Liver (tissue), 8 donors: ENCODE measurements at regions not wholly inside any gene's neighbourhood (a gene's known extent, or its start where the extent isn't known, plus 50 kb on each side); places are given as distances from the start of the nearest gene placed in this dataset.

Source experiments
- DNase-seq: peaks from one replicate; pipeline ENCODE4 v3.0.0-alpha.2; 2017; ENCODE audit warnings: low spot score
- H3K27ac ChIP-seq, 2 donors: one replicate each; pipeline ENCODE4 v1.7.0; 2013; ENCODE audit warnings: inconsistent platforms in 2 of 2, low read length in 2 of 2, control low read depth in 1 of 2, low read depth in 1 of 2, mild to moderate bottlenecking in 1 of 2
- H3K27me3 ChIP-seq, 4 donors: one replicate each; pipeline versions ENCODE4 v1.6.1 to v1.7.0; 2013; ENCODE audit warnings: low read length in 3 of 4, inconsistent platforms in 1 of 4, mild to moderate bottlenecking in 1 of 4, moderate library complexity in 1 of 4; ENCODE audit not compliant: control insufficient read depth in 4 of 4, insufficient read depth in 4 of 4
- H3K36me3 ChIP-seq, 4 donors: one replicate each; pipeline versions ENCODE4 v1.6.1 to v1.7.0; 2013; ENCODE audit warnings: low read length in 3 of 4, mild to moderate bottlenecking in 3 of 4, low read depth in 1 of 4, moderate library complexity in 1 of 4; ENCODE audit not compliant: control insufficient read depth in 4 of 4, insufficient read depth in 3 of 4
- H3K4me1 ChIP-seq, 4 donors: one replicate each; pipeline versions ENCODE4 v1.6.1 to v1.7.0; 2013; ENCODE audit warnings: low read length in 3 of 4, mild to moderate bottlenecking in 3 of 4, moderate library complexity in 1 of 4; ENCODE audit not compliant: control insufficient read depth in 4 of 4, insufficient read depth in 4 of 4
- H3K4me3 ChIP-seq, 3 donors: one replicate each; pipeline versions ENCODE4 v1.6.1 to v1.7.0; 2013; ENCODE audit warnings: low read length in 3 of 3, control low read depth in 1 of 3, low read depth in 1 of 3, mild to moderate bottlenecking in 1 of 3
- H3K9ac ChIP-seq, 2 donors: one replicate each; pipeline ENCODE4 v1.7.0; 2013; ENCODE audit warnings: low read length in 2 of 2, mild to moderate bottlenecking in 2 of 2, moderate library complexity in 2 of 2, control low read depth in 1 of 2, low read depth in 1 of 2
- H3K9me3 ChIP-seq, 4 donors: one replicate each; pipeline versions ENCODE4 v1.6.1 to v1.7.0; 2013; ENCODE audit warnings: low read length in 3 of 4; ENCODE audit not compliant: control insufficient read depth in 4 of 4
- EGR1 ChIP-seq, 2 donors: IDR thresholded peaks; 2 replicates each; pipeline ENCODE4 v1.6.1; 2016 to 2018; ENCODE audit warnings: antibody characterized with exemption in 2 of 2, low read depth in 2 of 2
- FOXA1 ChIP-seq: IDR thresholded peaks from 2 replicates; pipeline ENCODE4 v1.6.1; 2016; ENCODE audit warnings: antibody characterized with exemption
- FOXA2 ChIP-seq: IDR thresholded peaks from 2 replicates; pipeline ENCODE4 v1.6.1; 2016; ENCODE audit warnings: antibody characterized with exemption
- GABPA ChIP-seq, 2 donors: IDR thresholded peaks in 1 of 2; conservative IDR thresholded peaks in 1 of 2; 2 replicates each; pipeline ENCODE4 v1.6.1; 2016; ENCODE audit warnings: antibody characterized with exemption in 2 of 2, mild to moderate bottlenecking in 1 of 2, moderate library complexity in 1 of 2
- HNF4A ChIP-seq, 2 donors: conservative IDR thresholded peaks; 2 replicates each; pipeline ENCODE4 v1.6.1; 2016; ENCODE audit warnings: antibody characterized with exemption in 2 of 2, mild to moderate bottlenecking in 2 of 2
- HNF4G ChIP-seq: IDR thresholded peaks from 2 replicates; pipeline ENCODE4 v1.6.1; 2016; ENCODE audit warnings: antibody characterized with exemption
- JUND ChIP-seq, 2 donors: IDR thresholded peaks; 2 replicates each; pipeline ENCODE4 v1.6.1; 2016; ENCODE audit warnings: antibody characterized with exemption in 2 of 2
- MAX ChIP-seq: IDR thresholded peaks from 2 replicates; pipeline ENCODE4 v1.6.1; 2016; ENCODE audit warnings: antibody characterized with exemption
- NR2F2 ChIP-seq: IDR thresholded peaks from 2 replicates; pipeline ENCODE4 v1.6.1; 2016; ENCODE audit warnings: antibody characterized with exemption
- RAD21 ChIP-seq, 2 donors: IDR thresholded peaks; 2 replicates each; pipeline ENCODE4 v1.6.1; 2016; ENCODE audit warnings: antibody characterized with exemption in 2 of 2, mild to moderate bottlenecking in 2 of 2
- RXRA ChIP-seq, 2 donors: IDR thresholded peaks; 2 replicates each; pipeline ENCODE4 v1.6.1; 2017 to 2018; ENCODE audit warnings: antibody characterized with exemption in 2 of 2, mild to moderate bottlenecking in 1 of 2
- SP1 ChIP-seq: IDR thresholded peaks from 2 replicates; pipeline ENCODE4 v1.6.1; 2018; ENCODE audit warnings: antibody characterized with exemption, mild to moderate bottlenecking
- TAF1 ChIP-seq: conservative IDR thresholded peaks from 2 replicates; pipeline ENCODE4 v1.6.1; 2016; ENCODE audit warnings: antibody characterized with exemption, mild to moderate bottlenecking
- YY1 ChIP-seq: IDR thresholded peaks from 2 replicates; pipeline ENCODE4 v1.6.1; 2016; ENCODE audit warnings: antibody characterized with exemption, mild to moderate bottlenecking
- ZBTB33 ChIP-seq: IDR thresholded peaks from 2 replicates; pipeline ENCODE4 v1.6.1; 2016; ENCODE audit warnings: antibody characterized with exemption
- WGBS: extraction: QIAGEN DNeasy Blood & Tissue Kit; methylation state at CpG from one replicate; pipeline ENCODE4 v1.1.7; 2013; 5-methylcytosine and 5-hydroxymethylcytosine counted together
- TF ChIP-seq, protein P1 (sequence below): fragments of 150-350 bp; IDR thresholded peaks from 2 replicates; pipeline ENCODE4 v1.5.1; 2017; ENCODE audit warnings: improper control_type of control experiment, low read depth, low read length; ENCODE audit not compliant: missing input control
- TF ChIP-seq, protein P2 (sequence below): IDR thresholded peaks from 2 replicates; pipeline ENCODE4 v1.6.1; 2016; ENCODE audit warnings: antibody characterized with exemption
- TF ChIP-seq, protein P3 (sequence below): IDR thresholded peaks from 2 replicates; pipeline ENCODE4 v1.6.1; 2016; ENCODE audit warnings: antibody characterized with exemption, mild to moderate bottlenecking
- donor health status: healthy.
- donor health status: healthy.
- donor health status: healthy.
- donor health status: healthy.
- donor health status: healthy.

GRCh38 chr2:109068811-109069210 is 60.2 kb upstream of the SH3RF3 start:
- Histone ChIP-seq H3K9ac (no peak overlapping the region), H3K27me3 (no peaks in the 10 kb centered on the region), H3K36me3 (no peaks in the 10 kb centered on the region), H3K4me1 (peaks cover 0 to 8% (median 6%) of the 10 kb centered on the region in 4 donors), H3K27ac (no peak overlapping the region), H3K9me3 (no peaks in the 10 kb centered on the region), H3K4me3 (no peak overlapping the region)
- TF ChIP-seq TAF1 (no peak), HNF4A (conservative IDR thresholded peaks at IDR 0.05) (no peak), ZBTB33 (no peak), NR2F2 (no peak), FOXA2 (no peak), FOXA1 (no peak), GABPA (IDR thresholded peaks at IDR 0.05 in 1 of 2, conservative IDR thresholded peaks at IDR 0.05 in 1 of 2) (no peak), YY1 (no peak), RAD21 (IDR thresholded peaks at IDR 0.05) (no peak), HNF4G (no peak), EGR1 (IDR thresholded peaks at IDR 0.05; ENCODE audit: low read depth in 2 of 2) (no peak), MAX (no peak), SP1 (no peak)
- TF ChIP-seq, protein P1, sequence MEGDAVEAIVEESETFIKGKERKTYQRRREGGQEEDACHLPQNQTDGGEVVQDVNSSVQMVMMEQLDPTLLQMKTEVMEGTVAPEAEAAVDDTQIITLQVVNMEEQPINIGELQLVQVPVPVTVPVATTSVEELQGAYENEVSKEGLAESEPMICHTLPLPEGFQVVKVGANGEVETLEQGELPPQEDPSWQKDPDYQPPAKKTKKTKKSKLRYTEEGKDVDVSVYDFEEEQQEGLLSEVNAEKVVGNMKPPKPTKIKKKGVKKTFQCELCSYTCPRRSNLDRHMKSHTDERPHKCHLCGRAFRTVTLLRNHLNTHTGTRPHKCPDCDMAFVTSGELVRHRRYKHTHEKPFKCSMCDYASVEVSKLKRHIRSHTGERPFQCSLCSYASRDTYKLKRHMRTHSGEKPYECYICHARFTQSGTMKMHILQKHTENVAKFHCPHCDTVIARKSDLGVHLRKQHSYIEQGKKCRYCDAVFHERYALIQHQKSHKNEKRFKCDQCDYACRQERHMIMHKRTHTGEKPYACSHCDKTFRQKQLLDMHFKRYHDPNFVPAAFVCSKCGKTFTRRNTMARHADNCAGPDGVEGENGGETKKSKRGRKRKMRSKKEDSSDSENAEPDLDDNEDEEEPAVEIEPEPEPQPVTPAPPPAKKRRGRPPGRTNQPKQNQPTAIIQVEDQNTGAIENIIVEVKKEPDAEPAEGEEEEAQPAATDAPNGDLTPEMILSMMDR, result no peak
- TF ChIP-seq, protein P2, sequence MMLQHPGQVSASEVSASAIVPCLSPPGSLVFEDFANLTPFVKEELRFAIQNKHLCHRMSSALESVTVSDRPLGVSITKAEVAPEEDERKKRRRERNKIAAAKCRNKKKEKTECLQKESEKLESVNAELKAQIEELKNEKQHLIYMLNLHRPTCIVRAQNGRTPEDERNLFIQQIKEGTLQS, result no peak
- no peak for DNase-seq
- WGBS, result 79% methylated on average over 2 of the region's 2 CpGs

GRCh38 chr2:109067631-109068125 is 61.3 kb upstream of the SH3RF3 start:
- Histone ChIP-seq H3K36me3 (no peaks in the 10 kb centered on the region), H3K9me3 (no peaks in the 10 kb centered on the region), H3K27ac (no peak overlapping the region), H3K4me1 (peaks cover 0 to 13% (median 6%) of the 10 kb centered on the region in 4 donors), H3K4me3 (no peak overlapping the region), H3K9ac (no peak overlapping the region), H3K27me3 (no peaks in the 10 kb centered on the region)
- 70% methylated on average over 5 of the region's 5 CpGs for WGBS
- no peak for DNase-seq
- no peak for TF ChIP-seq HNF4G
- TF ChIP-seq MAX, result no peak
- TF ChIP-seq NR2F2, result no peak
- TF ChIP-seq RAD21 (IDR thresholded peaks at IDR 0.05), result no peak
- no peak for TF ChIP-seq FOXA1
- no peak for TF ChIP-seq RXRA (IDR thresholded peaks at IDR 0.05)
- no peak for TF ChIP-seq GABPA (IDR thresholded peaks at IDR 0.05 in 1 of 2, conservative IDR thresholded peaks at IDR 0.05 in 1 of 2)
- TF ChIP-seq YY1, result no peak
- TF ChIP-seq HNF4A (conservative IDR thresholded peaks at IDR 0.05), result no peak
- TF ChIP-seq EGR1 (IDR thresholded peaks at IDR 0.05; ENCODE audit: low read depth in 2 of 2), result no peak
- no peak for TF ChIP-seq SP1
- TF ChIP-seq FOXA2, result no peak
- TF ChIP-seq, protein P3, sequence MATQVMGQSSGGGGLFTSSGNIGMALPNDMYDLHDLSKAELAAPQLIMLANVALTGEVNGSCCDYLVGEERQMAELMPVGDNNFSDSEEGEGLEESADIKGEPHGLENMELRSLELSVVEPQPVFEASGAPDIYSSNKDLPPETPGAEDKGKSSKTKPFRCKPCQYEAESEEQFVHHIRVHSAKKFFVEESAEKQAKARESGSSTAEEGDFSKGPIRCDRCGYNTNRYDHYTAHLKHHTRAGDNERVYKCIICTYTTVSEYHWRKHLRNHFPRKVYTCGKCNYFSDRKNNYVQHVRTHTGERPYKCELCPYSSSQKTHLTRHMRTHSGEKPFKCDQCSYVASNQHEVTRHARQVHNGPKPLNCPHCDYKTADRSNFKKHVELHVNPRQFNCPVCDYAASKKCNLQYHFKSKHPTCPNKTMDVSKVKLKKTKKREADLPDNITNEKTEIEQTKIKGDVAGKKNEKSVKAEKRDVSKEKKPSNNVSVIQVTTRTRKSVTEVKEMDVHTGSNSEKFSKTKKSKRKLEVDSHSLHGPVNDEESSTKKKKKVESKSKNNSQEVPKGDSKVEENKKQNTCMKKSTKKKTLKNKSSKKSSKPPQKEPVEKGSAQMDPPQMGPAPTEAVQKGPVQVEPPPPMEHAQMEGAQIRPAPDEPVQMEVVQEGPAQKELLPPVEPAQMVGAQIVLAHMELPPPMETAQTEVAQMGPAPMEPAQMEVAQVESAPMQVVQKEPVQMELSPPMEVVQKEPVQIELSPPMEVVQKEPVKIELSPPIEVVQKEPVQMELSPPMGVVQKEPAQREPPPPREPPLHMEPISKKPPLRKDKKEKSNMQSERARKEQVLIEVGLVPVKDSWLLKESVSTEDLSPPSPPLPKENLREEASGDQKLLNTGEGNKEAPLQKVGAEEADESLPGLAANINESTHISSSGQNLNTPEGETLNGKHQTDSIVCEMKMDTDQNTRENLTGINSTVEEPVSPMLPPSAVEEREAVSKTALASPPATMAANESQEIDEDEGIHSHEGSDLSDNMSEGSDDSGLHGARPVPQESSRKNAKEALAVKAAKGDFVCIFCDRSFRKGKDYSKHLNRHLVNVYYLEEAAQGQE, result no peak
- TF ChIP-seq, protein P2, result no peak
- TF ChIP-seq, protein P1, result no peak
- TF ChIP-seq JUND (IDR thresholded peaks at IDR 0.05), result no peak
- no peak for TF ChIP-seq TAF1
